ENCODE measurements at regions not wholly inside any gene's neighbourhood (a gene's known extent, or its start where the extent isn't known, plus 50 kb on each side); places are given as distances from the start of the nearest gene placed in this dataset.

DNA sequence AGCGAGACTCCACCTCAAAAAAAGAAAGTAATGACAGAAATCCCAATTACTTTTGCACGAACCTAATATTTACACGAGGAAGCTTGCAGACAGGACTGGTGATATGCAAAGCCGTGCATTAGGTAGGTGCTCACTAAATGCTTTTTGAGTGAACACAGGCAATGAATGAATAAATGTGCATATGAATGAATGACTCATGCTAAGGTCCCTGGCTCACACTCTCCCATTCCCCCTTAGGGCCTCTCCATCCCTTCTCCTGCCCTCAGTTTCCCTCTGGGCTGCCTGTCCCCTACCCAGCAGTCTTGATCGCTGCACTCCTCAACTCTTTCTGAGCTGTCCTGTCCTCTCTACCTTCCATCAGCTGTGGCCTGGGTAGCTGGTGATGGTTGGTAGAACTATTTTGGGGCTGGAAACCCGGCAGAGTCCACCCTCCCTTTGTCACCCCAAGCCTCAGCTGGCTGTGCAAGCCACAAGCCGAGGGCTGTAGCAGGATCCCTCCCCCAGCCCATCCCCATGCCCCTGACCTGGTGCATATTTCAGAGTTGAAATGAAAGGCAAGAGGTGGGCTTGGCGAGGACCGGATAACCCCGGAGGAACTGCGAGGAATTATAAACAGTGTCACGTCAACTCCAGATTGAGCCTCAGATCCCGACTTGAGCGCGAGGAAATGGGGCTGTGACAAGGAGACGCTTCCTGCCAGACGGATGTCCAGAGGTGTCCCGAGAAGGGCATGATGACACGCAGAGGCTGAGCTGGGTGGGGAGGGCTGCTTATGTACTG lies 191.7 kb upstream of the GSC start:
- TF ChIP-seq, protein P1, sequence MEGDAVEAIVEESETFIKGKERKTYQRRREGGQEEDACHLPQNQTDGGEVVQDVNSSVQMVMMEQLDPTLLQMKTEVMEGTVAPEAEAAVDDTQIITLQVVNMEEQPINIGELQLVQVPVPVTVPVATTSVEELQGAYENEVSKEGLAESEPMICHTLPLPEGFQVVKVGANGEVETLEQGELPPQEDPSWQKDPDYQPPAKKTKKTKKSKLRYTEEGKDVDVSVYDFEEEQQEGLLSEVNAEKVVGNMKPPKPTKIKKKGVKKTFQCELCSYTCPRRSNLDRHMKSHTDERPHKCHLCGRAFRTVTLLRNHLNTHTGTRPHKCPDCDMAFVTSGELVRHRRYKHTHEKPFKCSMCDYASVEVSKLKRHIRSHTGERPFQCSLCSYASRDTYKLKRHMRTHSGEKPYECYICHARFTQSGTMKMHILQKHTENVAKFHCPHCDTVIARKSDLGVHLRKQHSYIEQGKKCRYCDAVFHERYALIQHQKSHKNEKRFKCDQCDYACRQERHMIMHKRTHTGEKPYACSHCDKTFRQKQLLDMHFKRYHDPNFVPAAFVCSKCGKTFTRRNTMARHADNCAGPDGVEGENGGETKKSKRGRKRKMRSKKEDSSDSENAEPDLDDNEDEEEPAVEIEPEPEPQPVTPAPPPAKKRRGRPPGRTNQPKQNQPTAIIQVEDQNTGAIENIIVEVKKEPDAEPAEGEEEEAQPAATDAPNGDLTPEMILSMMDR (IDR thresholded peaks at IDR 0.05) = no peak
- TF ChIP-seq POLR2AphosphoS5 (IDR thresholded peaks at IDR 0.05; ENCODE audit: low read depth, low read length) (no peak), SIN3A (IDR thresholded peaks at IDR 0.05; ENCODE audit: borderline replicate concordance, insufficient read depth, low read depth, low read length) (no peak), TCF7L2 (IDR thresholded peaks at IDR 0.05; ENCODE audit: low read depth, low read length) (no peak)
- TF ChIP-seq, protein P2, sequence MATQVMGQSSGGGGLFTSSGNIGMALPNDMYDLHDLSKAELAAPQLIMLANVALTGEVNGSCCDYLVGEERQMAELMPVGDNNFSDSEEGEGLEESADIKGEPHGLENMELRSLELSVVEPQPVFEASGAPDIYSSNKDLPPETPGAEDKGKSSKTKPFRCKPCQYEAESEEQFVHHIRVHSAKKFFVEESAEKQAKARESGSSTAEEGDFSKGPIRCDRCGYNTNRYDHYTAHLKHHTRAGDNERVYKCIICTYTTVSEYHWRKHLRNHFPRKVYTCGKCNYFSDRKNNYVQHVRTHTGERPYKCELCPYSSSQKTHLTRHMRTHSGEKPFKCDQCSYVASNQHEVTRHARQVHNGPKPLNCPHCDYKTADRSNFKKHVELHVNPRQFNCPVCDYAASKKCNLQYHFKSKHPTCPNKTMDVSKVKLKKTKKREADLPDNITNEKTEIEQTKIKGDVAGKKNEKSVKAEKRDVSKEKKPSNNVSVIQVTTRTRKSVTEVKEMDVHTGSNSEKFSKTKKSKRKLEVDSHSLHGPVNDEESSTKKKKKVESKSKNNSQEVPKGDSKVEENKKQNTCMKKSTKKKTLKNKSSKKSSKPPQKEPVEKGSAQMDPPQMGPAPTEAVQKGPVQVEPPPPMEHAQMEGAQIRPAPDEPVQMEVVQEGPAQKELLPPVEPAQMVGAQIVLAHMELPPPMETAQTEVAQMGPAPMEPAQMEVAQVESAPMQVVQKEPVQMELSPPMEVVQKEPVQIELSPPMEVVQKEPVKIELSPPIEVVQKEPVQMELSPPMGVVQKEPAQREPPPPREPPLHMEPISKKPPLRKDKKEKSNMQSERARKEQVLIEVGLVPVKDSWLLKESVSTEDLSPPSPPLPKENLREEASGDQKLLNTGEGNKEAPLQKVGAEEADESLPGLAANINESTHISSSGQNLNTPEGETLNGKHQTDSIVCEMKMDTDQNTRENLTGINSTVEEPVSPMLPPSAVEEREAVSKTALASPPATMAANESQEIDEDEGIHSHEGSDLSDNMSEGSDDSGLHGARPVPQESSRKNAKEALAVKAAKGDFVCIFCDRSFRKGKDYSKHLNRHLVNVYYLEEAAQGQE (IDR thresholded peaks at IDR 0.05; ENCODE audit: insufficient read depth in 1 of 2, low read depth in 2 of 2, low read length in 1 of 2) = no peak
